ENCODE measurements at regions not wholly inside any gene's neighbourhood (a gene's known extent, or its start where the extent isn't known, plus 50 kb on each side); places are given as distances from the start of the nearest gene placed in this dataset.

DNA sequence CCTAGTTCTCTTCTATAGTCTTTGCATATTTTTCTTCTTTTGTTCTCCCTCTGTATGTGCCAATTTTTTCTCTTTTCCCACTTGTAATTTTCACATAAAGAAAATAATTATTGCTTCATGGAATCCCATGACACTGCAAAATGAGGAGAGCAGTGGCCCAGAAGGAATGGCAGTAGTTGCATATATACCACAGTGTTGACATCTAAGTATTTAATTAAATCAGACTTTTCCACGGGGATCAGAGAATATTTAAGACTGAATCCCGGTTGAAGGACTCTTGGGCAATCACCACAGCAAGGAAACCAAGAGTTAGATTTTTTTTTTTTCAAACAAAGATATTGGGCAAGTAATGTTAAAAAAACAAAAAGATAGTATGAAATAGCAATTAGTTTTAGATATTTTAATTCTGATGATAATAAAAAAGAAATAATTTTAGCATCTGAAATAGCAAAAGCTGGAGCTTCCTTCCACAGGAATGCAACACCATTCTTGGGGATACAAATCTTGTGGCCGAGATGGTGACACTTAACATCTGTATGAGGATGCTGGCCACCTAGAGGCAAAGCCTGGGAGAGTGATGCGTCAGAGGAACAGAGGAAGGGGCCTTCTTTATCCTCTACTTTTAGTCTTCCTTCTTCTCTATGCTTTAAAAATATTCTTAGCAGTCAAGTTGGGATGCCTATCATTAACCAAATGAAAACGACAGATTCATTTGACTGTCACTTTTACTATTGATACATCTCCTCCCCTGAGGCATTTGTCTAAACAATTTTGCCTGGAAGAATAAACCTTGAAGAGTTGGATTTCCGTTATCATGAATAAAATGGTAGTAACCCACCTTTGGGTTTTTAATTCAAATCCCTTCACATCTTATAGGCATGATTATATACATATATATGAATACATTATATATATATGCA, 356.2 kb downstream of the GJA1 start:
- no peak for TF ChIP-seq EZH2 (IDR thresholded peaks at IDR 0.05; ENCODE audit: borderline replicate concordance, low read length)
- TF ChIP-seq, protein P1, sequence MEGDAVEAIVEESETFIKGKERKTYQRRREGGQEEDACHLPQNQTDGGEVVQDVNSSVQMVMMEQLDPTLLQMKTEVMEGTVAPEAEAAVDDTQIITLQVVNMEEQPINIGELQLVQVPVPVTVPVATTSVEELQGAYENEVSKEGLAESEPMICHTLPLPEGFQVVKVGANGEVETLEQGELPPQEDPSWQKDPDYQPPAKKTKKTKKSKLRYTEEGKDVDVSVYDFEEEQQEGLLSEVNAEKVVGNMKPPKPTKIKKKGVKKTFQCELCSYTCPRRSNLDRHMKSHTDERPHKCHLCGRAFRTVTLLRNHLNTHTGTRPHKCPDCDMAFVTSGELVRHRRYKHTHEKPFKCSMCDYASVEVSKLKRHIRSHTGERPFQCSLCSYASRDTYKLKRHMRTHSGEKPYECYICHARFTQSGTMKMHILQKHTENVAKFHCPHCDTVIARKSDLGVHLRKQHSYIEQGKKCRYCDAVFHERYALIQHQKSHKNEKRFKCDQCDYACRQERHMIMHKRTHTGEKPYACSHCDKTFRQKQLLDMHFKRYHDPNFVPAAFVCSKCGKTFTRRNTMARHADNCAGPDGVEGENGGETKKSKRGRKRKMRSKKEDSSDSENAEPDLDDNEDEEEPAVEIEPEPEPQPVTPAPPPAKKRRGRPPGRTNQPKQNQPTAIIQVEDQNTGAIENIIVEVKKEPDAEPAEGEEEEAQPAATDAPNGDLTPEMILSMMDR (IDR thresholded peaks at IDR 0.05; ENCODE audit: low read length), result no peak

Data from OCI-LY1 (cell line).